ENCODE measurements at regions not wholly inside any gene's neighbourhood (a gene's known extent, or its start where the extent isn't known, plus 50 kb on each side); places are given as distances from the start of the nearest gene placed in this dataset.
"Not testable (repeated sequence)": the region's sequence is repeated elsewhere in the genome, so short reads cannot be mapped to it uniquely, and the experiment has no call there.

- in situ Hi-C loops (cut with HindIII; ENCODE audit: low sequenced_read_pairs) = no loop called here
- no peak for TF ChIP-seq CTCF (IDR thresholded peaks at IDR 0.05; ENCODE audit: low read depth, low read length, missing control alignments)
- H3K4me3 ChIP-seq (ENCODE audit: low read depth, low read length) = no peak overlapping the region
- DNase-seq (ENCODE audit: low read depth) = no peak
Measured at GRCh38 chr6:170040115-170040500, 250.8 kb downstream of the DLL1 start.

GRCh38 chr6:170039156-170040114, 251.4 kb downstream of the DLL1 start:
- no peak for DNase-seq (ENCODE audit: low read depth)
- H3K4me3 ChIP-seq (ENCODE audit: low read depth, low read length) = no peak overlapping the region
- in situ Hi-C loops (cut with HindIII; ENCODE audit: low sequenced_read_pairs) = no loop called here
- TF ChIP-seq CTCF (IDR thresholded peaks at IDR 0.05; ENCODE audit: low read depth, low read length, missing control alignments) = no peak

- in situ Hi-C loops (cut with HindIII; ENCODE audit: low sequenced_read_pairs) = no loop called here
- no peak for DNase-seq (ENCODE audit: low read depth)
- no peak for TF ChIP-seq CTCF (IDR thresholded peaks at IDR 0.05; ENCODE audit: low read depth, low read length, missing control alignments)
- no peak overlapping the region for H3K4me3 ChIP-seq (ENCODE audit: low read depth, low read length)
Measured at GRCh38 chr6:170038708-170039107, 252.2 kb downstream of the DLL1 start.

GRCh38 chr6:170038251-170038650, 252.6 kb downstream of the DLL1 start:
- in situ Hi-C loops (cut with HindIII; ENCODE audit: low sequenced_read_pairs) = no loop called here
- no peak for DNase-seq (ENCODE audit: low read depth)
- no peak for TF ChIP-seq CTCF (IDR thresholded peaks at IDR 0.05; ENCODE audit: low read depth, low read length, missing control alignments)
- no peak overlapping the region for H3K4me3 ChIP-seq (ENCODE audit: low read depth, low read length)

GRCh38 chr6:170037541-170038250, 253.2 kb downstream of the DLL1 start:
- DNase-seq (ENCODE audit: low read depth) = no peak
- no peak overlapping the region for H3K4me3 ChIP-seq (ENCODE audit: low read depth, low read length)
- TF ChIP-seq CTCF (IDR thresholded peaks at IDR 0.05; ENCODE audit: low read depth, low read length, missing control alignments) = no peak
- in situ Hi-C loops (cut with HindIII; ENCODE audit: low sequenced_read_pairs) = no loop called here

GRCh38 chr6:170036916-170037315, 254.0 kb downstream of the DLL1 start:
- H3K4me3 ChIP-seq (ENCODE audit: low read depth, low read length) = no peak overlapping the region
- no peak for TF ChIP-seq CTCF (IDR thresholded peaks at IDR 0.05; ENCODE audit: low read depth, low read length, missing control alignments)
- in situ Hi-C loops (cut with HindIII; ENCODE audit: low sequenced_read_pairs) = no loop called here
- DNase-seq (ENCODE audit: low read depth) = no peak

- in situ Hi-C loops (cut with HindIII; ENCODE audit: low sequenced_read_pairs); DNase-seq (ENCODE audit: low read depth); H3K4me3 ChIP-seq (ENCODE audit: low read depth, low read length): not testable (repeated sequence)
Measured at GRCh38 chr6:170036367-170036766, 254.5 kb downstream of the DLL1 start.

All from astrocyte of the cerebellum (primary cell).